GM12891 (cell line): ENCODE measurements at regions not wholly inside any gene's neighbourhood (a gene's known extent, or its start where the extent isn't known, plus 50 kb on each side); places are given as distances from the start of the nearest gene placed in this dataset.

Experiments used
- POLR2A ChIP-seq: IDR thresholded peaks from 2 replicates; pipeline ENCODE4 v1.6.1; 2011; ENCODE audit warnings: low read depth, low read length, control low read depth
- POLR2AphosphoS5 ChIP-seq: IDR thresholded peaks from 2 replicates; pipeline ENCODE4 v1.6.1; 2011; ENCODE audit warnings: low read depth, low read length, control low read depth
- POU2F2 ChIP-seq: IDR thresholded peaks from 2 replicates; pipeline ENCODE4 v1.6.1; 2011; ENCODE audit warnings: low read depth, mild to moderate bottlenecking, control low read depth, low read length, moderate library complexity

GRCh38 chr5:38639377-38640358, 83.2 kb upstream of the LIFR start:
- no peak for TF ChIP-seq POLR2A
- TF ChIP-seq POLR2AphosphoS5, result no peak
- TF ChIP-seq POU2F2, result no peak
